ENCODE measurements at regions not wholly inside any gene's neighbourhood (a gene's known extent, or its start where the extent isn't known, plus 50 kb on each side); places are given as distances from the start of the nearest gene placed in this dataset.

DNA sequence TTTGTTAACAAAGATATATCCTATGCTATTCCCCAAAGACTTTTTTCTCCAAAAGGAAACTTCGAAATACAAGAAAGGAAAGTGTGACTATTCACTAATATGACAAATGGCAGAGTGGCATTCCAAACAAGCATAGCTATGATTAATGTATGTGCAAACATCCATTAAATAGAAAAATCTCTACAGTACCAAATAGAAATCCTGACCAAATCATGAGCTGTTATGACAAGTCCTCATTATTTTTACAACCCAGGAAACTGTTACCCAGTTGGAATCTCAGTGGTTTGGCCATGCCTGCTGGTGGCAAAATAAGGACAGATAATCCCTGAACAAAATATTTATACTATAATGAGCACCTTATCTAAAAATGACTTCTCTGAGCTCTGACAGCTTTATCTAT lies 202.1 kb downstream of the SEC23A start:
- no peak for DNase-seq

DNA sequence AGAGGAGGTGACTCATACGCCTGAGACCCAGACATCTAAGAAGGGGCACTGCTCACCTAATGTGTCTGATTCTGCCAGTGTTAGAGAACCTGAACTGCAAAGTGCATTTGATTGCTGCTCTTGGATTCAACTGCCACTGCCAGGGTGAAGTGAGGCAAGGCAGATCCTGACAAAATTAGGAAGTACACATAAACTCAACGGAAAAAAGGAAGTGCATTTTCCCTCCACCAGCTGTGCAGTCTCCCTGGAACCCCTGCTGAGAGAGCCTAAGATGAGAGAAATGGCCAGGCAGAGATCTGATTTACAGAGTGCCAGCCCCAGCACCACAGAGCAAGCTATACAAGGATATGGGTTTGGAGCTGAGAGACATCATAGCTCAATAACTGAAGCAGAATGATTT lies 215.3 kb downstream of the SEC23A start:
- no peak for DNase-seq

DNA sequence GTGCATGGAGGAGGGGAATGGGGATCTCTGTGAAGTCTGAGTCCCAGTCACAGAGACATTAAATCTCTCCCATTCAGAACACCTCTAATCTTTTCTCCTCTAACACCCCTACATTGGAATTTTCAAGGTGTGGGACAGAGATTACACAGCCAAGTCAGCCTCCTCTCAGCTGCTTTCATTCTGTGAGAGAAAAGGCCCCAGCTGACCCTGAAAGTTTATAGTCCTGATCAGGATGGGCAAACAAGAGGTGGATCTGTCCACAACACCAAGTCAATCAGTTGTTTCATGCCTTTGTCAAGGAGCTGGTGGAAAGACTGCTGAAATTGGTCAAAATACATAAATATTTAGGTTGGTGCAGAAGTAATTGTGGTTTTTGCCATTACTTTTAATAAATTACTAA lies 218.9 kb downstream of the SEC23A start:
- DNase-seq: no peak

DNA sequence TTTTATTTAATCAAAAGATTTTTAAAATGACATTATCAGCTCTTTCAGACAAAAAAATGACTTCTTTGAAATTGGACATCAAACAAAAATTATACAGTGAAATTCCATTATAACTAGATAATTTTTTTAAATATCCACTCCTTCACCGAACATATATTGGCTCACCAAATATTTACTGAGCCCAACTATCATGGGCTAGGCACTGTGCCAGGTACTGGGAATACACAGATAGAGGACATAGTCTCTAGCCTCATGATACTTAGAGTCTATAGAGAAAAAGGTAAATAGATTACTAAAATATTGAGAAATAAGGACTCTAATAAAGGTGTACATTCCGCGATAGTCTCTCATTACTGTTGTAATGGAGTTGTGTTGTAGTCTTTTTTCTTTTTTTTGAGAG lies 219.9 kb downstream of the SEC23A start:
- DNase-seq: no peak

DNA sequence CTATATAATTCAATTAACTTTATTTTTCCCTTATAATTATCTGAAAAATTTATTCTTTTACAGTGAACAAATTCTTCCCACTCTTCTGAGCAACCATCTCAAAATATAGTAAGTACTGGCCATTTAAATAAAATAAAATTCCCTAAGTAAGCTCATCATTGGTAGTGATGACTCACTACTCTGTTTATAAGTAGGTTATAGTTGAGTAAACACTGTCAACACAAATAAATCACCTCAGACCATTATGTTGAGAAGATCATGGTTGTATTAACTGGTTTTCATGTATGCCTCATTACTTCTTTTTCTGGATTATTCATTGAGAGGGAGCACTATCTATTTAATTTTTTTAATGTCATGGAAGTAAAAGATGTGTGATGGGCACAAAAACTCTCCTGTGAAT lies 220.5 kb downstream of the SEC23A start:
- no peak for DNase-seq

DNA sequence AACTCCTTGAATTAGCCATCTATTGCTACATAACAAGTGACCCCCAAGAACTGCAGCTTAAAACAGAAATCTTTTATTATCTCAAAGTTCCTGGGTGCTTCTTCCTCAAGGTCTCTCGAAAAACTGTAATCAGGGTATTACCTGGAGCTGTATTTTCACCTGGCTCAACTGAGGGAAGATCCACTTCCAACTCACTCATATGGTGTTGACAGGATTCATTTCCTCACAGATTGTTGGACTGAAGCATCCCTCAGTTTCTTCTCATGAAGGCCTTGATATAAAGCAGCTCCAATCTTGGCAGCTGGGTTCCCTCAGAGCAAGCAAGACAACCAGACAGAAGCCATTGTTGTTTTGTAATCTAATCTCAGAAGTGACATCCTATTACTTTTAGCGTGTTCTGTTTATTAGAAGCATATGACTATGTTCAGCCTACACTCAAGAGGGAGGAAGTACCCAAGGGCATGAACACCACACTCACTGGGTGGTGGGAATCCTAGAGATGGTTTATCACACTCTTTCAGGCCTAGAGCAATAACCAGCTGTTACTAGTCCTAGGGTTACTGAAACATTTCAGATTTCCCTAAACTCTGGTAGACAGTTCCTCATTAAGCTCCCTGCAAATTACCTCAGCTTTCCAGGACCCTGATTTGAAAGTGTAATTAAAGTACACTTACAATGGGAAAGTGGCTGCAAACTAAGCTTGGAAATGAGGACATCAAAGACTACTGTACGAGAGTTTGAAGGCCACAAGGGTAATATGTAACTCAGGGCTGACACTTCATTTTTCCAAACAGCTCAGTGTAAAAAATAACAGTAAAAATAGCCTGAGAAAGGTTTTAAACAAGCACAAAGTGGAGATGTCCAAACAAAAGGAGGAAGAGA lies 222.2 kb downstream of the SEC23A start:
- DNase-seq: no peak

DNA sequence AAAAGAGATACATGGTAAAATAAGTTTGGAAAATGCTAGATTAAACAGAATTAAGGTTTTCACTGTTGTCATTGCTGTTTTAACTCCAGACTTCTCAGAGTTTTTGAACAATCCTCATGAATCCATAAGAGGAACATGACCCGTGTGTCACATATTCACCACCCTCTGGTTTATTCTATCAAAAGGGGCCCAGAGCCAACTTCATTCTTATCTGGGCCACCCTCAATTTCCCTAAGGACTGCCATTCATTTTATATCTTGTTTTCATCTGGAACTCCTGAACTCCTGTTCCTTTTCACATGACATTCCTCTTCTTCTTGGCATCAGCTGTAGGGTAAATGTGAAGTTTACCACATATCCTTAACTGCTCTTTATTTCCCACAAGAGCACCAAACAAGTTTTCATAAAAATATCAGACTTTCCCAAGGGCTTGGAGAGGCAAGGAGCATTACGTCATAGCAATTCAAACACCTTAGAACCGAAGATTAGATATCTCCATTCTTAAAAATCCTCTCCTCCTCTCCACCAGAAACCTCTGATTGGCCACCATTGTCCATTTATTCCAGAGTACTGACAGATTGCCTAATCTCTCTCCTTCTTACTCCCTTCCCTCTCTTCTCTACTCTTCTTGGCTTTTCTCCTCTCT lies 225.2 kb downstream of the SEC23A start:
- no peak for DNase-seq

DNA sequence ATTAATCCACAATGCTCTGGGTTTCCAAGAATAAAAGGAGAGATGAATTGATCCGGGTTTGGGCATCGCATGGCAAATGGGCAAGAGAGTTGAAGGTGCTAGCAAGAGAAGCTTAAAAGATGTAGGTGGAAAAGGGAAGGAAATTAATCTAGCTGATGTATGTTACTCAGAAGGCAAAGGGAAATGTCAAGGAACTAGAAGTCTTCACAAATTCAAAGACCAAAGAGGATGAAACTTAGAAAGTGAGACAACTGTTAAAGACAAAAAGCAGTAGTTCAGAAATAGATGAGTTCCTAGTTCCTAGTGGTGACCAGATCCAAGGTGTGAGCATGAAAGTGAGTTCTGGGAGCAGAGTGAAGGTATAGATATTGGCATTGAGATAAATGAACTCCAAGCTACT lies 228.3 kb downstream of the SEC23A start:
- no peak for DNase-seq

DNA sequence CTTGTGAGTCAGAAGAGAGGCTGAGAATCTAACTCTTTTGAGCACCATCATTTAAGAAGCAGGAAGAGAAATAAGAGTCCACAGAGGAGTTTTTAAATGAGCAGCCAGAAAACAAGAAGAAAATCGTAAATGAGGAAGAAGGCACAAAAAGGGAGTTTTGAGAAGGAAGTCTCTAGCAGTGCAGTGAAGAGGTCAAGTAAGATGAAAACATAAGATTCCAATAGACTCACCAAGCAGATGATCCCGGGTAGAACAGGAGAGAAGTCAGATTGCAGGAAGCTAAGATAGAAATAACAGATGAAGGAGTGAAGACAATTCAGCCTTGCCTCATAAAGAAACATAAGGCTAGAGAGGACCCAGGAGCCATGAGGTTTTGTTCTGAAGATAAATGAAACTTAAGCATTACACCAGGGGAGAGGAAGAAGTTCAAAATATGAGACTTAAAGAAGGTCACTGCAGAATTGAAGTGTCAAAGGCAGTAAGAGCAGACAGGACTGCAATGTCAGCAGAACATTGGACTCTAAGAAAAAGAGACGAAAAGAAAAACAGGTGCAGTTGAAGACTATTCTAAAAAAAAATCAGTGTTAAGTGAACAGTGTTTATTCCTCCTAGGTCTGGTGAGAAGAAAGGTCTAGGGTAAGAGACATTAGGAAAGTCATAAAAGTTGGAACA lies 229.0 kb downstream of the SEC23A start:
- no peak for DNase-seq

DNA sequence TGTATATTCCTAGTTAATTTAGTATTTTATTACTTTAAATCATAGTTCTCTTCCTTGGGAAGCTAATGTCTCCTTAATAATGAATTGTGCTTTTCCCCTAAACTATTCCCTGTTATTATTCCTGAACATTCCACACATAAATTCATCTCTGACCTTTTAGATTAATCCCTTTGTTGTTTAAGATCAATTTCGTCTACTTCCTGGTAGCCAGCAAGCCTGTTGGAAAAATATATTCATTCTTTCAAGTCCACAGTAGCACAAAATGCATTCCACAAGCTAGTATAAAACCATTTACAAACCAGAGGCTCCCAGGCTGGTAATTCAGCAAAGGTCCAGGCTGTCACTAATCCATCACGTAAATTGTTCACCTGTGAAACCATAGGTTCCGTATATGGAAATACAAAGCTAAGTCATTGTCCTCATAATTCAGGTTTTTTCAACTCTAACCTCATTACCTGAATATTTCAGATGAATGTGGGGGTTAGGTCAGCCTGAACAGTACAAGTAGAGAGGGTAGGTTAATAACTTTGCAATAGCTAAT lies 232.7 kb downstream of the SEC23A start:
- DNase-seq: no peak

DNA sequence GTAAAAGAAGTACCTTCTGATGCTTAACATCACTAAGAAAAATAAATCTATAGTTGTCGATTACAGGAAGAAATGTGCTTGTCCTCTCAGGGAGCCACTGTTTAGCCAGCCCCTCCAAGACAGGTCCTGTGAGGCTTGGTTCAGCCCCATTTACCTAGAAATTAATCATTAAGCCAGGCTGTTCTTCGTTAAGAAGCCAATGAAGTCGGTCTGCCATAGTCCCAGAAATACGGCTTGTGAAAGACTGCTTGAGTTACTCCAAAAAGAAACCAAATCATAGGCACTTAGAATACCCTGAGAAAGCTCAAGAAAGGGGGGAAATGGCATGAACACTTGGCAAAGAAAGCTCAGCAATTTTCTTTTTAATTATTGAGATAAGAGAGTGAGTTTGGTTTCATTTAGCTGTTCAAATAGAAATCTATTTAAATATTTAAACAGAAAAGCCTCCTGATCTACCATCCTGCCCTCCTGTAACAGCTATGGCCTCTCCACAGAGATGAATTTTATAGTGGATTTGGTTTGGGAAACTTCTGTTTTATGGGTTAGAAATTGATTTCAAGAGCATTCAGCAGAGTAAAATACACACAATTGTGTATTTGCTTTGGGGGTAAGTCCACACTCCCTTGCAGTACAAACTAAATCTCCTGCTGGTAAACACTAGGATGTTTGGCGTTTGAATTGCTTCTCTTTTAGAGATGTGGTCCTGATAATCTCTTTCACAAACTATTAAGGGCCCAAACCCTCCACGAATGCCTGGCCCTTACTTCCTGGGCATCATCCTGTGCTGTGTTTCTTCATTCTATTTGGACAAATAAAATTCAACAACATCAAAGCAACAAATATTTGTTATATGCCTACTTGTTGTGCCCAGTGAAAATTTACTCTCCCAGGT lies 234.4 kb downstream of the SEC23A start:
- no peak for DNase-seq

DNA sequence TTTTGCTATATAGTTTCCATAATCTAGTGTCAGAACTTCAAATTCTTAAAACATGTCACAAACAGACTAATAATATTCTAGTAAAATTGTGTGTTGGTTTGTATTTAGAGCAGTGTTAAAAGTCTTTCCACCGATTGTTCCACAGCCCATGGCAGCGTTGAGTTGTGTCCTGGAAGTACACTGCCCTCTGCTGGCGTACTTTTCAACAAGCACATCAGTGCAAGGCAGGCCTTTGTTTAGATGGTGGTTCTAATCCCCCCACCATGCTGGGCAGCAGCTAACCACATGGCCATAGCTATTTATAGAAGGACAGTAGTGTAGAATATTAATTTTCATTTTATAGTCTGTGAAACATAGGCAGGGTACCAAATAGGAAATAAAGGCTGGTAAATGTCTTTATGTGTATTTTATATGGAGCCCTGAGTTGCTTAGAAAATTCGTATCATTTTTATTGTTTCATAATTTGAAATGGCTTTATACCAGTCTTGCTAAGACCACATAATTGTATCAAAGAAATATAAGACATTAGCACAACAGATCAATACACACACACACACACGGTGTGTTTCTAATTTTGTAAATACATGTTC lies 235.4 kb downstream of the SEC23A start:
- peak; percentile 71 for DNase-seq

DNA sequence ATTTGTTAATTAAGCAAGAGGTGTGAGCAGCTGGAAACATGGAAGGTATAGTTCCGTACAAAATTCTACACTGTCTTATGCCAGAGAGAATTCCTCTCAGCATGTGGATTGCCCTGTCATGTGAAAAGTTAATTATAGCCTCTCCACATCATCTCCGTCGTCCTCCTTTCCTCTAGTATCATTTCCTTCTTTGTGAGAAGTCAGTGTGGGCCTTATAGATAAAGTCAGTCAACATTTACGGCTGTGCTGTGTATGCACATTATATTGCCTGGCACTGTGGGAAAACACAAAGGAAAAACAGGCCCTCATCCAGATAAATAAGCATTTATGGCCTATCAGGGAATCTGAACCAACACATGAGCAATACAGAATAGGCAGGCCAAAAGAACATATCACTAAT lies 236.6 kb downstream of the SEC23A start:
- no peak for DNase-seq

DNA sequence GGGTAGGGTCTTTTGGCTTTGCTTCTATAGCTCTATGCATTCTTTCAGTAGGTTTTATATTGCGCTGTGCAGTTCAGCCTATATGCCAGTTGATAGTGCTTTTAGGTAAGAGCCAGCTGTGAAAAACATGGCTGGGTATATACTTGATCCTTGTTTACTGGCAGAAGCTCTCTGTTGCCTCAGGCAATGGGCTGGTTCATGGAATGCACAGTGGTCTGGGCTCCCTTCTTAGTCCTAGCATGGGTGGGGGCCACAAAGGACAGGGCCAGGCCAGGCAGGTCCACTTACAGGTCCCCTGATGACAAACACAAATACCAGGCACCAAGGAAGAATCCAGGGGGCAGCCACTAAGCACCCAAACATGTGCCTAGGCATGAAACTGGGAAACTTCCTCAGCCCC lies 240.7 kb downstream of the SEC23A start:
- no peak for DNase-seq

DNA sequence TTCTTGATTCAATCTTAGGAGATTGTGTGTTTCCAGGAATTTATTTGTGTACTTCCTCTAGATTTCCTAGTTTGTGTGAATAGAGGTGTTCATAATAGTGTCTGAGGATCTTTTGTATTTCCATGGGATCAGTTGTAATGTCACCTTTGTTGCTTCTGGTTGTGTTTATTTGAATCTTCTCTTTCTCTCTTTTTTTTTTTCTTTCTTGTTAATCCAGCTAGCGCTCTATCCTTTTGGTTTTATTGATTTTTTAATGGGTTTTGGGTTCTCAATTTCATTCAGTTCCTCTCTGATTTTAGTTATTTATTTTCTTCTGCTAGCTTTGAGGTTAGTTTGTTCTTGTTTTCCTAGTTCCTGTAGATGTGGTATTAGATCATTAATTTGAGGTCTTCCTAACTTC lies 242.5 kb downstream of the SEC23A start:
- no peak for DNase-seq

DNA sequence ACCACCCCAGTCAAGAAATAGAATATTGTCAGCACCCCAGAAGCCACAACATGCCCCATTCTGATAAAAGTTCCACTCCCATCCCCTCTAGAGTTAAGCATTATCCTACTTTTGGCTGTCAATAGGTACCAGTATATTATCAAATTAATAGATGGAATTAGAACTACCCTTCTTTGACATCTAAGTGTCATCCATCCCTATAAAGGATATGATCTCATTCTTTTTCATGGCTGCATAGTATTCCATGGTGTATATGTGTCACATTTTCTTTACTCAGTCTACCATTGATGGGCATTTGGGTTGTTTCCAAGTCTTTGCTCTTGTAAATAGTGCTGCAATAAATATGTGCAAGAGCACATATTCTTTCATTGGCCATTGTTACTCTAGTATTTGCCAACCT lies 246.2 kb downstream of the SEC23A start:
- DNase-seq: no peak

DNA sequence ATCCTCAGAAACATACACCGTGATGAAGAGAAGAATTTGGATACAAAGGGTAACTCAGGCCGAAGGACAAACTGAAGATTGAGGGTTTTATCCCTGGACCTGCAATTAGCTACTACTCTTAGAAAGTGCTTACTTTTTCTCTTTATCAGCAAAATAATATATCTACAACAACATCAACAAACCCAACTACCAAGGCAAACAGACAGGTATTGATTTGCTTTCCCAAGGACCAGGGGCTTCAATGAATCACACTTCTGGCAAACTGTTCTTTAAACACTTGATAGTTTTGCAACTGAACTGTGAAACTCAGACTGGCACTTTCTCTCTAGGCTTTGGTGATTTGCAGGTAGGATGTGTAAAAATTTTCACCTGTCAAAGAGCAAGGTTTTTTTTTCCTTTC lies 247.5 kb downstream of the SEC23A start:
- DNase-seq: no peak

DNA sequence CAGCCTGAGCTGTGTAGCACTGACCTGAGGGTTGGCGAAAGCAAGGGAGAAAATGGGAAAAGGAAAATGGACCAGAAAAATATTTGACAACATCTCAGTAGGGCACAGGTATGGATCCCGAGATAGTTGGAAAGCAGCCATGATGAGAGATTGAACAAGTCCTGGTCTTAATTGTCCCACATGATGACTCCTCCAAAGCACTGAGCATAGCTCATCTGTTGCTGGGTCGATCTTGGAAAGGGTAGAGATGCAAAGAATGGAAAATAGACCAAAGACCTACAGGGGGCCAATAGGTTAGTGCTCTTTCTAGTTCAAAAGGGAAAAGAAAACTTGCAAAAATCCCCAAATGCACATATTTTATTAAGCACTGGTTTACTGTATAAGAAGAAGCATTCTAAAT lies 251.9 kb downstream of the SEC23A start:
- no peak for DNase-seq

DNA sequence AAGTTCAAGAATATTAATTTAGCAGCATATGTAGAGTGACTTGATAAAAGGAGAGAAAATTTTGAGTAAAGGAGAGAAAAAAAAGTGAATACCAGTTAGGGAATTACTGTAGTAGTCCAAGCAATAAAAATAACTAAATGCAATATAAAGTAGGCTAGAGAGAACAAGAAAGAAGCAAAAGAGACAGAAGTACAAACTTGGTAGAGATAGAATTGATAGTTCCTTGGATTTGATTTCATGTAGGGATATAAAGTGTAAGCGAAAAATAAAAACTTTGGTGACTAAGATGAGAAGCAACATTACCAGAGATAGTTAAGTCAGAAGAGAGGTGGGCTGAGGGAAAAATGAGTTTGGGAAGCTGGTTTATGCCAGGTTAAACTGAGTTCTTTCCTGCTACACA lies 252.4 kb downstream of the SEC23A start:
- no peak for DNase-seq

DNA sequence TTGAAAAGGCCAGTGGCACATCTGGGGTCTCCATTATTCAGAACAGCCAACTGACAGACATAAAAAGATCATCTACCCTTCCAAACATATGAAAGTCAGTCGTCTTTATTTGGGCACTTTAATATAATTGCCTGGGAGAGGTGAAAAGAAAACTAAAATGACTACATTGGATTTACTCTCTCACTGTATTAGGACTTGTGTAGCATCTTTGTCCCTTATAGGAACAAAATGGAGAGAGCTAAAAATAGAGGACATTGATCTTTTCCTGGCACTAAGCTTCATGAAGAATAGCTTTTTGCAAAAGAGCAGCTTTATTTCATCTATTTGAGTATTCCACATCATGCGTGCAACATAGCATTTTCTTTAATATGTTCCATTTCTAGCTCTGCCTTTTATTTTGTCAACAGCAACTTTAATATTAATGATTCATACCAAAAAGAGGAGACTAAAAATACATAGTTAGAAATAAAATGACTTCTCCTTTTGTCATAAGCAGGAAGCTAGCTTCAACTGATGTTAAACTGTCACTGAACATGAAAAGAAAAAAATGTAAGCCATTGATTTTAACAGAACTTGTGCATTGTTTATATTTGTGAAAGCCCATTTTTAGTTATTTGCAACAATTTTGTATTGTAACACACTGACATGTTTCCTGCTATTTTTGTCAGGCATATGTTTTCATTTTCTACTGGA lies 254.6 kb downstream of the SEC23A start:
- DNase-seq: no peak

DNA sequence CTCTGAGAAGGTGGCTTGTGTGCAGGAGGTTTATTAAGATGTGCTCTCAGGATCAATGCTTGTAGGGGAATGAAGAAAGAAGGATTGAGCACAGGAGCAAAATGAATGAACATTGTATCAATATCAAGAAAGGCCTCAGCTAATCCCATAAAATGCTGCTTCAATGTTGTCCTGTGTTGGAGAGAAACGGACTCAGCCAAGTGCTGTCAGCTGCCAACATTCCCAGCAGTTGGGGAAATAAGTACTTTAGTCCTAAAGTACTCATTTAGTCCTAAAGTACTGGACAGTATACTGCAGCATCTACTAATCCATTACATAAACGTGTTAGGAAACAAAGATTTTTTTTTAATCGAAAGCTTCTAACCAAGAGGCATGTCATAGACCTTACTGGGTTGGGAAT lies 255.9 kb downstream of the SEC23A start:
- no peak for DNase-seq

Data from SHP77 treated with DMSO at 0.1 percent for 48 hours (cell line).